ENCODE measurements at regions not wholly inside any gene's neighbourhood (a gene's known extent, or its start where the extent isn't known, plus 50 kb on each side); places are given as distances from the start of the nearest gene placed in this dataset.

DNA sequence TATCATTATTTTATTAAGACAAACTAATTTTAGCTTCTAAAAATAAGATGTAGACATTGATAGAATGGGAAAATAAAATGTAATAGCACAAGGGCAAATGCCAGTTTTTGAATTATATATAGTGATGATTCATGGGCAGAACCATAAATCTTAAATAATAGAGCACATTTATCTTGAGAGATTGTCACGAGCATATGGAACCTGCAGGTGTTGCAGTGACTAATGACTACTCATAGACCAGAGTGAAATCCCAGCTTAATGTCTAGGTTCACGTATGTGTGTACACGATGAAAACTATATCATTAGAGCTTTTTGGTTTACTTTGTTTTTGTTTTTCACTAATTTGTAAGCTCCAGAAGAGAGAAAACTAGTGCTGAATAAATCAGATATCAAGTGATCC is 150.2 kb upstream of the CACNA2D1 start:
- TF ChIP-seq, protein P1, sequence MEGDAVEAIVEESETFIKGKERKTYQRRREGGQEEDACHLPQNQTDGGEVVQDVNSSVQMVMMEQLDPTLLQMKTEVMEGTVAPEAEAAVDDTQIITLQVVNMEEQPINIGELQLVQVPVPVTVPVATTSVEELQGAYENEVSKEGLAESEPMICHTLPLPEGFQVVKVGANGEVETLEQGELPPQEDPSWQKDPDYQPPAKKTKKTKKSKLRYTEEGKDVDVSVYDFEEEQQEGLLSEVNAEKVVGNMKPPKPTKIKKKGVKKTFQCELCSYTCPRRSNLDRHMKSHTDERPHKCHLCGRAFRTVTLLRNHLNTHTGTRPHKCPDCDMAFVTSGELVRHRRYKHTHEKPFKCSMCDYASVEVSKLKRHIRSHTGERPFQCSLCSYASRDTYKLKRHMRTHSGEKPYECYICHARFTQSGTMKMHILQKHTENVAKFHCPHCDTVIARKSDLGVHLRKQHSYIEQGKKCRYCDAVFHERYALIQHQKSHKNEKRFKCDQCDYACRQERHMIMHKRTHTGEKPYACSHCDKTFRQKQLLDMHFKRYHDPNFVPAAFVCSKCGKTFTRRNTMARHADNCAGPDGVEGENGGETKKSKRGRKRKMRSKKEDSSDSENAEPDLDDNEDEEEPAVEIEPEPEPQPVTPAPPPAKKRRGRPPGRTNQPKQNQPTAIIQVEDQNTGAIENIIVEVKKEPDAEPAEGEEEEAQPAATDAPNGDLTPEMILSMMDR (IDR thresholded peaks at IDR 0.05): no peak
- TF ChIP-seq, protein P2, sequence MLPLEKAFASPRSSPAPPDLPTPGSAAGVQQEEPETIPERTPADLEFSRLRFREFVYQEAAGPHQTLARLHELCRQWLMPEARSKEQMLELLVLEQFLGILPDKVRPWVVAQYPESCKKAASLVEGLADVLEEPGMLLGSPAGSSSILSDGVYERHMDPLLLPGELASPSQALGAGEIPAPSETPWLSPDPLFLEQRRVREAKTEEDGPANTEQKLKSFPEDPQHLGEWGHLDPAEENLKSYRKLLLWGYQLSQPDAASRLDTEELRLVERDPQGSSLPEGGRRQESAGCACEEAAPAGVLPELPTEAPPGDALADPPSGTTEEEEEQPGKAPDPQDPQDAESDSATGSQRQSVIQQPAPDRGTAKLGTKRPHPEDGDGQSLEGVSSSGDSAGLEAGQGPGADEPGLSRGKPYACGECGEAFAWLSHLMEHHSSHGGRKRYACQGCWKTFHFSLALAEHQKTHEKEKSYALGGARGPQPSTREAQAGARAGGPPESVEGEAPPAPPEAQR (CRISPR knock-in tag; IDR thresholded peaks at IDR 0.05): no peak
- TF ChIP-seq, protein P3, sequence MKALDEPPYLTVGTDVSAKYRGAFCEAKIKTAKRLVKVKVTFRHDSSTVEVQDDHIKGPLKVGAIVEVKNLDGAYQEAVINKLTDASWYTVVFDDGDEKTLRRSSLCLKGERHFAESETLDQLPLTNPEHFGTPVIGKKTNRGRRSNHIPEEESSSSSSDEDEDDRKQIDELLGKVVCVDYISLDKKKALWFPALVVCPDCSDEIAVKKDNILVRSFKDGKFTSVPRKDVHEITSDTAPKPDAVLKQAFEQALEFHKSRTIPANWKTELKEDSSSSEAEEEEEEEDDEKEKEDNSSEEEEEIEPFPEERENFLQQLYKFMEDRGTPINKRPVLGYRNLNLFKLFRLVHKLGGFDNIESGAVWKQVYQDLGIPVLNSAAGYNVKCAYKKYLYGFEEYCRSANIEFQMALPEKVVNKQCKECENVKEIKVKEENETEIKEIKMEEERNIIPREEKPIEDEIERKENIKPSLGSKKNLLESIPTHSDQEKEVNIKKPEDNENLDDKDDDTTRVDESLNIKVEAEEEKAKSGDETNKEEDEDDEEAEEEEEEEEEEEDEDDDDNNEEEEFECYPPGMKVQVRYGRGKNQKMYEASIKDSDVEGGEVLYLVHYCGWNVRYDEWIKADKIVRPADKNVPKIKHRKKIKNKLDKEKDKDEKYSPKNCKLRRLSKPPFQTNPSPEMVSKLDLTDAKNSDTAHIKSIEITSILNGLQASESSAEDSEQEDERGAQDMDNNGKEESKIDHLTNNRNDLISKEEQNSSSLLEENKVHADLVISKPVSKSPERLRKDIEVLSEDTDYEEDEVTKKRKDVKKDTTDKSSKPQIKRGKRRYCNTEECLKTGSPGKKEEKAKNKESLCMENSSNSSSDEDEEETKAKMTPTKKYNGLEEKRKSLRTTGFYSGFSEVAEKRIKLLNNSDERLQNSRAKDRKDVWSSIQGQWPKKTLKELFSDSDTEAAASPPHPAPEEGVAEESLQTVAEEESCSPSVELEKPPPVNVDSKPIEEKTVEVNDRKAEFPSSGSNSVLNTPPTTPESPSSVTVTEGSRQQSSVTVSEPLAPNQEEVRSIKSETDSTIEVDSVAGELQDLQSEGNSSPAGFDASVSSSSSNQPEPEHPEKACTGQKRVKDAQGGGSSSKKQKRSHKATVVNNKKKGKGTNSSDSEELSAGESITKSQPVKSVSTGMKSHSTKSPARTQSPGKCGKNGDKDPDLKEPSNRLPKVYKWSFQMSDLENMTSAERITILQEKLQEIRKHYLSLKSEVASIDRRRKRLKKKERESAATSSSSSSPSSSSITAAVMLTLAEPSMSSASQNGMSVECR (CRISPR knock-in tag; IDR thresholded peaks at IDR 0.05; ENCODE audit: borderline replicate concordance): no peak
